ENCODE measurements at regions not wholly inside any gene's neighbourhood (a gene's known extent, or its start where the extent isn't known, plus 50 kb on each side); places are given as distances from the start of the nearest gene placed in this dataset.
"Not testable (repeated sequence)": the region's sequence is repeated elsewhere in the genome, so short reads cannot be mapped to it uniquely, and the experiment has no call there.

DNA sequence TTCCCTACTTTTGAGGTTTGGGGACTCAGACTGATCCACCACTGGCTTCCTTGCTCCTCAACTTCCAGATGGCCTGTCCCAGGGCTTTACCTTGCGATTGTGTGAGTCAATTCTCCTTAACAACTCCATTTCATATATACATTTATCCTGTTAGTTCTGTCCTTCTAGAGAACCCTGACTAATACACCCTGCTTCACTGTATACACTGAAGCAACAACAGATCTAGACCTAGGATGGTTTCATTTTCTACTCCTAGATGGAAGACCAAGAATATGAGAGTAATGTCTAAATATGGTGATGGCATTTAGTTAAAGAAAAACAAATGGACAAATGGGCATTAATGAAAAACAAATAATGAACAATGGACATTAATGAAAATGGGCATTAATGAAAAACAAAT is 225.6 kb downstream of the LMBRD1 start:
- Histone ChIP-seq H3K9me3 (no peaks in the 10 kb centered on the region), H3K36me3 (replicated peaks) (no peaks in the 10 kb centered on the region), H3K4me3 (no peak overlapping the region), H3K4me1 (no peaks in the 10 kb centered on the region), H3K27me3 (ENCODE audit: low read depth) (no peaks in the 10 kb centered on the region)
- DNase-seq (ENCODE audit: low spot score in 2 of 2): no peak
- in situ Hi-C loops (cut with MboI; ENCODE audit: low sequenced_read_pairs): no loop called here

DNA sequence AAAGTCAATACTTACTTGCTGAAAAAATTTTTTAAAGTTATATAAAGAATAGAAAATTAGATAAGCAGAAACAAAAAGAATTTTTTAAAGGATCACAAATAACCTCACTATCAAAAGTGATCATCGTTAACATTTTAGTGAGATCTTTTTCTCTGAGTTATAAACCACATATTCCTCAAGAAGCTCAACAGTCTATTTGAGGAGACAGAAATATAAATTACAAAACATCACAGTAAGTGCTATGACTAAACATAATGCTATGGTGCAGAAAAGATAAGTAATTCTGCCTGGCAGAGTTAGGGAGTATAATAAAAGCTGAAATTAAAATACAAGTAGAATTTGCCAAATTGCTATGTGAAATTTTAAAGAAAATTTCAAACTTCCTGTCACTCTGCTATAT is 226.7 kb downstream of the LMBRD1 start:
- Histone ChIP-seq H3K36me3 (replicated peaks) (no peaks in the 10 kb centered on the region), H3K9me3 (no peaks in the 10 kb centered on the region), H3K27me3 (ENCODE audit: low read depth) (no peaks in the 10 kb centered on the region), H3K4me1 (no peaks in the 10 kb centered on the region), H3K4me3 (no peak overlapping the region)
- DNase-seq (ENCODE audit: low spot score in 2 of 2): no peak
- in situ Hi-C loops (cut with MboI; ENCODE audit: low sequenced_read_pairs): no loop called here

DNA sequence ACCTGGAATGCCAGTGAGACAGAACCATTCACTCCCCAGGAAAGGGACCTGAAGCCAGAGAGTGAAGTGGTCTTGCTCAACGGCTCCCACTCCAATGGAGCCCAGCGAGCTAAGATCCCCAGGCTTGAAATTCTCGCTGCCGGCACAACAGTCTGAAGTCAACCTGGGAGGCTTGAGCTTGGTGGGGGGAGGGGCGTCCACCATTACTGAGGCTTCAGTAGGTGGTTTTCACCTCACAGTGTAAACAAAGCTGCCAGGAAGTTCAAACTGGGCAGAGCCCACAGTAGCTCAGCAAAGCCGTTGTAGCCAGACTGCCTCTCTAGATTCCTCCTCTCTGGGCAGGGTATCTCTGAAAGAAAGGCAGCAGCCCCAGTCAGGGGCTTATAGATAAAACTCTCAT is 236.2 kb downstream of the LMBRD1 start:
- H3K27me3 ChIP-seq (ENCODE audit: low read depth); DNase-seq (ENCODE audit: low spot score in 2 of 2); H3K9me3 ChIP-seq; H3K36me3 ChIP-seq (replicated peaks); H3K4me3 ChIP-seq; in situ Hi-C loops (cut with MboI; ENCODE audit: low sequenced_read_pairs); H3K4me1 ChIP-seq: not testable (repeated sequence)

DNA sequence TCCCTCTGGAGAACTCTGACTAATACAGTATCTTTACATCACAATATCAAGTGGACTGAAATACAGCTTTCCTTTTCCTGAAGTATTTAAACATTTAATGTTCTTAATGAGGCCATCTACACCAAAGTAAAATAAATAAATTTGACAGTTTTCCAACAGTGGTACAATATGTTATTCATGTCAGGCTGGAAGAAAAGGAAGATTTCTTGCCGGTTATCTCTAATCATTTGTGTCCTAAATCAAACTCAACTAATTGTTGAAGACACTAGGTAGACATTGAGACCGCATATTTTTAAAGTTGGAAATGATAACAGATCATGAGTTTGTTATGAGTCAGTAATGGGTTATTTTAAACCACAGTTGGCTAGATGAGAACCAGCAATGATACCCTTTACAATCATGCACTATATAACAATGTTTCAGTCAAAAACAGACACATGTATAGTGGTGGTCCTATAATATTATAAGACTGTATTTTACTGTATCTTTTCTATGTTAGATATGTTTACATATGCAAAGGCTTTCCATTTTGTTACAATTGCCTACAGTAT is 241.6 kb downstream of the LMBRD1 start:
- no peak overlapping the region for H3K4me3 ChIP-seq
- DNase-seq (ENCODE audit: low spot score in 2 of 2): no peak
- in situ Hi-C loops (cut with MboI; ENCODE audit: low sequenced_read_pairs): no loop called here
- H3K36me3 ChIP-seq (replicated peaks): no peaks in the 10 kb centered on the region
- H3K9me3 ChIP-seq: no peaks in the 10 kb centered on the region
- no peaks in the 10 kb centered on the region for H3K27me3 ChIP-seq (ENCODE audit: low read depth)
- H3K4me1 ChIP-seq: no peaks in the 10 kb centered on the region

DNA sequence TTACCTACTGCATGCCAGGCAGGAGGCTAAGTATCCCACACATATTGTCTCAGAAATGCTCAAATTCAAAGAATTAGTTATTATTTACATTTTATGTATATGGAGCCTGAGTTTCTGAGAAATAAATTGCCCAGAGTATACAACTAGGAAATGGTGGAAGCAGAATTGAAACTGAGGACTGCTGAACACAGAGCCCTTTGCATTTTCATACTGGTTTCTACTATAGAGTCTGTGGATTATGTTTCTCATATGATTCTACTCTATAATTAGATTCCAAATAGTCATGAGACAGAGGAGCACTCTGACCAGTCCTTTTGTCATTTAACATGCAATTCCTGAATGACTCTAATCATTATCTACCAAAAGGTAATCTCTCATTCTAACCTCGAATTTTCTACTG is 254.3 kb downstream of the LMBRD1 start:
- no peak overlapping the region for H3K4me3 ChIP-seq
- in situ Hi-C loops (cut with MboI; ENCODE audit: low sequenced_read_pairs): no loop called here
- no peaks in the 10 kb centered on the region for H3K36me3 ChIP-seq (replicated peaks)
- no peak for DNase-seq (ENCODE audit: low spot score in 2 of 2)
- no peaks in the 10 kb centered on the region; the same call in 1 of the 2 replicates for H3K9me3 ChIP-seq
- no peaks in the 10 kb centered on the region for H3K4me1 ChIP-seq
- H3K27me3 ChIP-seq (ENCODE audit: low read depth): no peaks in the 10 kb centered on the region

DNA sequence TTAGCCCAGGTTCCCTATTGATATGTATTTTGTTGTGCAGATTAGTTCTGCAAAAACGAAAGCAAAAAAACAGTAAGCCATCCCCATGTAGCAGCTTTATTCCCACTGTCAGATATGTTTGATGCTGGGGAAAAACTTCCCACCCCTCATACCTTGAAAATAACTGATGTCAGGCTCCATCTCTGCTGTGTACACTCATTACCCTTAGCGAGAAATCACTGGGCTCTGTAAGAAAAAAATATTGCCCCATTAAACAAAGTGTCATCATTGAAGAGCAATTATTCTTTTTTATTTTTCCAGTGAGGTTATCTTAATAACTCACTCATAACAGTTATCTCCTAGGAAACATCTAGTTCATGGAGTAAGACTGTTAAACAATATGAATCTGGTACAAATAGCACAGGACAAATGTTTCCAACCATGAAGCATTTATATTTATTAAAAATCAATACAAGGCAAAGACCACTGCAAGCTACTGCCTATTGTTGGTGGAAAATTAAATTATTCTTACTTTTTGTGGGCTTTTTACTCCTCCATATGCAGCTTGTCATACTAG is 268.8 kb downstream of the LMBRD1 start:
- Histone ChIP-seq H3K4me1 (no peaks in the 10 kb centered on the region), H3K9me3 (no peaks in the 10 kb centered on the region), H3K4me3 (no peak overlapping the region), H3K36me3 (replicated peaks) (no peaks in the 10 kb centered on the region), H3K27me3 (ENCODE audit: low read depth) (no peaks in the 10 kb centered on the region)
- DNase-seq (ENCODE audit: low spot score in 2 of 2): no peak
- in situ Hi-C loops (cut with MboI; ENCODE audit: low sequenced_read_pairs): no loop called here

DNA sequence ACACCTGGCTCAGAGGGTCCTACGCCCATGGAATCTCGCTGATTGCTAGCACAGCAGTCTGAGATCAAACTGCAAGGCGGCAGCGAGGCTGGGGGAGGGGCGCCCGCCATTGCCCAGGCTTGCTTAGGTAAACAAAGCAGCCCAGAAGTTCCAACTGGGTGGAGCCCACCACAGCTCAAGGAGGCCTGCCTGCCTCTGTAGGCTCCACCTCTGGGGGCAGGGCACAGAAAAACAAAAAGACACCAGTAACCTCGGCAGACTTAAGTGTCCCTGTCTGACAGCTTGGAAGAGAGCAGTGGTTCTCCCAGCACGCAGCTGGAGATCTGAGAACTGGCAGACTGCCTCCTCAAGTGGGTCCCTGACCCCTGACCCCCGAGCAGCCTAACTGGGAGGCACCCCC is 281.3 kb downstream of the LMBRD1 start:
- in situ Hi-C loops (cut with MboI; ENCODE audit: low sequenced_read_pairs): not testable (repeated sequence)

DNA sequence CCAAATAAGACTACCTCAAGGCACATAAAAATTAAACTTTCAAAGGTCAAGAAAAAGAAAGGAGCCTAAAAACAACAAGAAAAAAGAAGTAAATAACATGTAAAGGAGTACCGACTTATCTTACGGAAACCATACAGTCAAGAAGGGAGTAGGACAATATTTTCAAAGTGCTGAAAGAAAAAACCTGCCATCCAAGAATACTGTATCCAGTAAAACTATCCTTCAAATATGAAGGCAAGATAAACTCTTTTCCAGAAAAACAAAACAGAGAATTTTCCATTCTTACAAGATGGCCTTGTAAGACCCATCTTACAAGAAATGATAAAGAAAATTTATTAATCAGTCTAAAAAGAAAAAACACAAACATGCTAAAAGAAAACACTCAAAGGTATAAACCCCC is 302.2 kb downstream of the LMBRD1 start:
- no peaks in the 10 kb centered on the region for H3K36me3 ChIP-seq (replicated peaks)
- in situ Hi-C loops (cut with MboI; ENCODE audit: low sequenced_read_pairs): no loop called here

More for the DNA sequence above, 281.3 kb downstream of the LMBRD1 start:
- not testable (repeated sequence) for H3K27me3 ChIP-seq (ENCODE audit: low read depth); H3K4me3 ChIP-seq; DNase-seq (ENCODE audit: low spot score in 2 of 2); H3K4me1 ChIP-seq; H3K36me3 ChIP-seq (replicated peaks); H3K9me3 ChIP-seq

DNA sequence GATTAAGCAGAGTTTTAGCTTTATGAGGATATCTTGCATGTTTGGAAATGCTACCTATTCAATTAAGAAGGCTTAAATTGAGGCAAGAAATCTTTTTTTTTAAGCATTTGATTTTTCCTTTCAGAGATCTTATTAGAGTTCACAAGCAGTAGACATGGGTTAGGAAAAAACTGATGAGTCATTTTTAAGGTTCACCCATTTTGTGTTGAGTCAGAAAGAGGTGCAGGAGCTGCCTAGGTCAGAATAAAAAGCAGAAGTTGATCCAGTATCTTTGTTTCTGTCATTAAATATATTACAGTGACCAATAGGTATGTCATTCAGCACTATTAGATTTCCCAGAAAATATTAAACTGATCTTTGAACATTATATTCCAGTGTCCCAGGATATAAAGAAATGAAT is 306.8 kb downstream of the LMBRD1 start:
- H3K4me1 ChIP-seq: no peaks in the 10 kb centered on the region
- no peaks in the 10 kb centered on the region for H3K9me3 ChIP-seq
- H3K27me3 ChIP-seq (ENCODE audit: low read depth): no peaks in the 10 kb centered on the region
- no peak overlapping the region for H3K4me3 ChIP-seq
- no peak for DNase-seq (ENCODE audit: low spot score in 2 of 2)
- no peaks in the 10 kb centered on the region for H3K36me3 ChIP-seq (replicated peaks)
- in situ Hi-C loops (cut with MboI; ENCODE audit: low sequenced_read_pairs): no loop called here

More for the DNA sequence above, 302.2 kb downstream of the LMBRD1 start:
- Histone ChIP-seq H3K9me3 (no peaks in the 10 kb centered on the region), H3K4me3 (no peak overlapping the region), H3K27me3 (ENCODE audit: low read depth) (no peaks in the 10 kb centered on the region), H3K4me1 (no peaks in the 10 kb centered on the region)
- no peak for DNase-seq (ENCODE audit: low spot score in 2 of 2)

DNA sequence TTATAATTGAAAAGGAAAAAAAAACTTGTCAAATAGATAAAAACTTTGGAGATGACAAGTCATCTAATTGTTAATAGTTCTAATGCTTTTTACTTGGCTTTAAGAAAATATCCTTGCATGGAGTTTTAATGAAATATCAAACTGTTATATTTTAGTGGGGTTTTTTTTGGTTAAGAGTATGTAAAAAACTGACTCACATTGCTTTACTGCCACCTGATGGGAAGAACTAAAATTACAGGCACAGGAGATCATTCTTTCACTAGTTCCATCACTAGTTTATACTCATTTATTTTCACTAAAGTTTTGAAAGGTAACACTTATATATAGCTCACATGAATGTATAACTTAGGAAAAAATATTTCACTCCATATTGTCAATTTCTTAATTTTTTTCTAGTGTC is 309.1 kb downstream of the LMBRD1 start:
- H3K4me3 ChIP-seq: no peak overlapping the region
- no peak for DNase-seq (ENCODE audit: low spot score in 2 of 2)
- H3K4me1 ChIP-seq: no peaks in the 10 kb centered on the region
- H3K9me3 ChIP-seq: no peaks in the 10 kb centered on the region
- H3K36me3 ChIP-seq (replicated peaks): no peaks in the 10 kb centered on the region
- no peaks in the 10 kb centered on the region for H3K27me3 ChIP-seq (ENCODE audit: low read depth)
- in situ Hi-C loops (cut with MboI; ENCODE audit: low sequenced_read_pairs): no loop called here

DNA sequence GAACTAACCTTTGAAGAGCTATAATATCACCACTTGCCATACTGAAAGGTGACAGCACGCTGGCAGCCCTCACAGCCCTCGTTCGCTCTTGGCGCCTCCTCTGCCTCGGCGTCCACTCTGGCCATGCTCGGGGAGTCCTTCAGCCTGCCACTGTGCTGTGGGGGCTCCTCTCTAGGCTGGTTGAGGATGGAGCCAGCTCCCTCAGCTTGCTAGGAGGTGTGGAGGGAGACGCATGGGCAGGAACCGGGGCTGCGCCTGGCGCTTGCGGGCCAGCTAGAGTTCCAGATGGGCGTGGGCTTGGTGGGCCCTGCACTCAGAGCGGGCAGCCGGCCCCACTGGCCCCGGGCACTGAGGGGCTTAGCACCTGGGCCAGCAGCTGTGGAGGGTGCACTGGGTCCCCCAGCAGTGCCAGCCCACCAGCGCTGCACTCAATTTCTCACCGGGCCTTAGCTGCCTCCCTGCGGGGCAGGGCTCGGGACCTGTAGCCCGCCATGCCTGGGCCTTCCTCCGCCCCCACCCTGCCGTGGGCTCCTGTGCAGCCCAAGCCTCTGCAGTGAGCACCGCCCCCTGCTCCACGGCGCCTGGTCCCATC is 329.7 kb downstream of the LMBRD1 start:
- in situ Hi-C loops (cut with MboI; ENCODE audit: low sequenced_read_pairs): no loop called here
- Histone ChIP-seq H3K27me3 (ENCODE audit: low read depth) (no peaks in the 10 kb centered on the region), H3K4me1 (no peaks in the 10 kb centered on the region), H3K9me3 (no peaks in the 10 kb centered on the region), H3K4me3 (no peak overlapping the region), H3K36me3 (replicated peaks) (no peaks in the 10 kb centered on the region)
- no peak for DNase-seq (ENCODE audit: low spot score in 2 of 2)

DNA sequence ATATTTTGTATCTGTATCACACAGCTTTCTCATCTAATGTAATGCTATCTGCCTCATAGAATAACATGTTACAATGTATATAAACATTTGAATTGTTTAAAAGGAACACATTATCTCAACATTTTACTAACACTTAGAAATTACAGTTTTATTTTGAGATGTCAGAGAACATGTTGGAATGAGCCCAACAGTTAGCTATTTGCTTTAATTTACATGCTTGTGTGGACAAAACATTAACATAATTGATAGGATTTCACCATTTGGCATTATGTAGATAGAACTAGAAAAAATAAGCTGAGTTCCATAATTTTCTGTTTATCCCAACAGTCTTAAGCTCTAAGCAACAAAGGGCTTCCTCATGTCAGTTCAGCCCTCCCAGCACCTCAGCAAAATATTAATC is 330.9 kb downstream of the LMBRD1 start:
- Histone ChIP-seq H3K4me3 (no peak overlapping the region), H3K27me3 (ENCODE audit: low read depth) (no peaks in the 10 kb centered on the region), H3K4me1 (no peaks in the 10 kb centered on the region), H3K9me3 (no peaks in the 10 kb centered on the region), H3K36me3 (replicated peaks) (no peaks in the 10 kb centered on the region)
- in situ Hi-C loops (cut with MboI; ENCODE audit: low sequenced_read_pairs): no loop called here
- DNase-seq (ENCODE audit: low spot score in 2 of 2): no peak

DNA sequence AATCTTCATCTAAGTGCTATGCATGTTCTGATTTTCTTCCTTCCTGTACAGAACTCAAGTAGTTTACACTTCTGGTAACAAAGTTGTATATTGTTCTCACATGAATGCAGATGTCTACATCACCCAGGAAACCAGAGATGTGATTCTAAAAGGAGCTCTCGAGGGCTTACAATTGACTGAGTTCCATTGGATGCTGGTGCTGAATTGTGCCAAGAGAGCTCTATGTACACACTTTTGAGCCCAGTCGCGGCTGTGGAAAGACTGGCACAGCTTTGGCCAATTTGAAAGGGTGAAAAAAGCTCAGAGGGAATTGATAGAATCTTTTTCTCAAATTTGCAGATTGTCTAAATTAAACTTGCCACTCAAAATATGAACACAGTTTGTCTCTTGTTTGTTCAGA is 340.7 kb downstream of the LMBRD1 start:
- no peak for DNase-seq (ENCODE audit: low spot score in 2 of 2)
- no peaks in the 10 kb centered on the region for H3K9me3 ChIP-seq
- no peak overlapping the region for H3K4me3 ChIP-seq
- H3K27me3 ChIP-seq (ENCODE audit: low read depth): no peaks in the 10 kb centered on the region
- H3K4me1 ChIP-seq: no peaks in the 10 kb centered on the region
- no peaks in the 10 kb centered on the region for H3K36me3 ChIP-seq (replicated peaks)
- in situ Hi-C loops (cut with MboI; ENCODE audit: low sequenced_read_pairs): no loop called here

DNA sequence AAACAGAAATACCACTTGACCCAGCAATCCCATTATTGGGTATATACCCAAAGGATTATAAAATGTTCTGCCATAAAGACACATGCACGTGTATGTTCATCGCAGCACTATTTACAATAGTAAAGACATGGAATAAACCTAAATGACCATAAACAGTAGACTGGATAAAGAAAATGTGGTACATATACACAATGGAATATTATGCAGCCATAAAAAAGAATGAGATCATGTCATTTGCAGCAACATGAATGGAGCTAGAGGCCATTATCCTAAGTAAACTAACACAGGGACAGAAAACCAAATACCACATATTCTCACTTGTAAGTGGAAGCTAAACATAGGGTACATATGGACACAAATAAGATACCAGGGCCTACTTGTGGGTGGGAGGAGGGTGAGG is 342.2 kb downstream of the LMBRD1 start:
- DNase-seq (ENCODE audit: low spot score in 2 of 2); H3K9me3 ChIP-seq; H3K4me3 ChIP-seq; H3K36me3 ChIP-seq (replicated peaks); H3K27me3 ChIP-seq (ENCODE audit: low read depth); in situ Hi-C loops (cut with MboI; ENCODE audit: low sequenced_read_pairs); H3K4me1 ChIP-seq: not testable (repeated sequence)

DNA sequence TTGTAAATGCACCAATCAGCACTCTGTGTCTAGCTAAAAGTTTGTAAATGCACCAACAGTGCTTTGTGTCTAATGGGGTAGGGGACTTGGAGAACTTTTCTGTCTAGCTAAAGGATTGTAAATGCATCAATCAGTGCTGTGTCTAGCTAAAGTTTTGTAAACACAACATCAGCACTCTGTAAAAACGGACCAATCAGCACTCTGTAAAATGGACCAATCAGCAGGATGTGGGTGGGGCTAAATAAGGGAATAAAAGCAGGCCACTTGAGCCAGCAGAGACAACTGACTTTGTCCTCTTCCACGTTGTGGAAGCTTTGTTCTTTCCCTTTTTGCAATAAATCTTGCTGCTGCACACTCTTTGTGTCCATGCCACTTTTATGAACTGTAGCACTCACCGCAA is 346.3 kb downstream of the LMBRD1 start:
- in situ Hi-C loops (cut with MboI; ENCODE audit: low sequenced_read_pairs); H3K4me3 ChIP-seq; DNase-seq (ENCODE audit: low spot score in 2 of 2); H3K4me1 ChIP-seq; H3K36me3 ChIP-seq (replicated peaks); H3K27me3 ChIP-seq (ENCODE audit: low read depth); H3K9me3 ChIP-seq: not testable (repeated sequence)
